Mesothelial cell of epicardium (in vitro differentiated cells): ENCODE measurements at regions not wholly inside any gene's neighbourhood (a gene's known extent, or its start where the extent isn't known, plus 50 kb on each side); places are given as distances from the start of the nearest gene placed in this dataset.

ENCODE experiments used
- DNase-seq, 2 experiments: peaks; one replicate each; pipeline ENCODE4 v3.0.0; 2021; ENCODE audit warnings: low spot score in 2 of 2; ENCODE audit not compliant: unreplicated experiment in 2 of 2
- H3K27ac Mint-ChIP-seq: 2 replicates; pipeline ENCODE4 v1.8.0; 2021; ENCODE audit warnings: mixed read lengths
- H3K27me3 Mint-ChIP-seq: 2 replicates; pipeline ENCODE4 v1.8.0; 2021; ENCODE audit warnings: low read depth, mixed read lengths
- H3K36me3 Mint-ChIP-seq: 2 replicates; pipeline ENCODE4 v1.8.0; 2021; ENCODE audit warnings: mixed read lengths
- H3K4me1 Mint-ChIP-seq: 2 replicates; pipeline ENCODE4 v1.8.0; 2021; ENCODE audit warnings: mixed read lengths
- H3K4me3 Mint-ChIP-seq: 2 replicates; pipeline ENCODE4 v1.8.0; 2021; ENCODE audit warnings: mild to moderate bottlenecking, moderate library complexity, mixed read lengths
- H3K9me3 Mint-ChIP-seq: 2 replicates; pipeline ENCODE4 v1.8.0; 2021; ENCODE audit warnings: mixed read lengths
- TF ChIP-seq, protein P1 (sequence below): fragments of 200-600 bp; sonication (generic); IDR thresholded peaks from one replicate; pipeline ENCODE4 v1.5.0; 2021; ENCODE audit warnings: antibody characterized with exemption; ENCODE audit not compliant: unreplicated experiment

DNA sequence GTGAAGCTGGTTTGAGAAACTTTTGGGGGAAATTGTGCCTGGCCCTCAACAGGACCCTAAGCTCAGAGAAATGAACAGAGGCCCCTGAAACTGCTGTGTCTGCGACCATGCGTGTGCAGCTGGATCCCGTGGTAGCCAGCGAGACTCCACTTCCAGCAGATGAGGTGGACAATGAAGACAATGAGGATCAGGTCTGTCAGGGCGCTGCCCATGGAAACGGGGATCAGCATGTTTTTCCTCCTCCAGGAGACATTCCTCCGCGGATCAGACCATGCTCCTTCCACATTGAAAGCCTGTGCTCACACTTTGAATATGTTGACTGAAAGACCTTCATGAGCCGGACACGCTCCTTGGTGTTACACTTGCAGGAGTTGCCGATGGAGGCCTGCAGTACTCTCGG lies 1439.8 kb upstream of the ALCAM start:
- Mint-ChIP-seq H3K36me3 (no peaks in the 10 kb centered on the region), H3K4me3 (no peak overlapping the region), H3K4me1 (peaks cover 10% of the 10 kb centered on the region), H3K27me3 (no peaks in the 10 kb centered on the region), H3K27ac (no peak overlapping the region), H3K9me3 (peaks cover 12% of the 10 kb centered on the region)
- DNase-seq, result no peak
- TF ChIP-seq, protein P1, sequence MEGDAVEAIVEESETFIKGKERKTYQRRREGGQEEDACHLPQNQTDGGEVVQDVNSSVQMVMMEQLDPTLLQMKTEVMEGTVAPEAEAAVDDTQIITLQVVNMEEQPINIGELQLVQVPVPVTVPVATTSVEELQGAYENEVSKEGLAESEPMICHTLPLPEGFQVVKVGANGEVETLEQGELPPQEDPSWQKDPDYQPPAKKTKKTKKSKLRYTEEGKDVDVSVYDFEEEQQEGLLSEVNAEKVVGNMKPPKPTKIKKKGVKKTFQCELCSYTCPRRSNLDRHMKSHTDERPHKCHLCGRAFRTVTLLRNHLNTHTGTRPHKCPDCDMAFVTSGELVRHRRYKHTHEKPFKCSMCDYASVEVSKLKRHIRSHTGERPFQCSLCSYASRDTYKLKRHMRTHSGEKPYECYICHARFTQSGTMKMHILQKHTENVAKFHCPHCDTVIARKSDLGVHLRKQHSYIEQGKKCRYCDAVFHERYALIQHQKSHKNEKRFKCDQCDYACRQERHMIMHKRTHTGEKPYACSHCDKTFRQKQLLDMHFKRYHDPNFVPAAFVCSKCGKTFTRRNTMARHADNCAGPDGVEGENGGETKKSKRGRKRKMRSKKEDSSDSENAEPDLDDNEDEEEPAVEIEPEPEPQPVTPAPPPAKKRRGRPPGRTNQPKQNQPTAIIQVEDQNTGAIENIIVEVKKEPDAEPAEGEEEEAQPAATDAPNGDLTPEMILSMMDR, result no peak

DNA sequence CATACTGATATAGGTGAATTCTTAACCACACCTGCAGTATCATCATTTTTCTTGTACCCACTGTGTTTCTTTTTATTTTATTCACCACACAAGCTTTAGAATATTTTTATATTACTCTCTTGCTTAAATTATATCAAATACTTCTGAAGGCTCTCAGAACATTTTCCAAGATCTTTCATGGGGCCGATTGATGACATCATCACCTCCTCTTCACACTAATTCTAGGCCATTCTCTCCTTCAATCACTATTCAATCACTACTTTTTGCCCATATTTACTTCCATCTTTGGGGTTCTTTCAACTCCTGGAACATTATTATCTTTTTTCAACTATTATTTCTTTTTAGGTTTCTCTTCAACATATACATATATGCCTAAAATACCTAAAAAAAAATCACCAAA lies 1438.8 kb upstream of the ALCAM start:
- TF ChIP-seq, protein P1, result no peak
- H3K36me3 Mint-ChIP-seq, result no peaks in the 10 kb centered on the region
- H3K27ac Mint-ChIP-seq, result no peak overlapping the region
- H3K9me3 Mint-ChIP-seq, result peaks cover 20% of the 10 kb centered on the region
- no peak overlapping the region for H3K4me3 Mint-ChIP-seq
- H3K27me3 Mint-ChIP-seq, result no peaks in the 10 kb centered on the region
- H3K4me1 Mint-ChIP-seq, result peaks cover 10% of the 10 kb centered on the region
- DNase-seq, result no peak

DNA sequence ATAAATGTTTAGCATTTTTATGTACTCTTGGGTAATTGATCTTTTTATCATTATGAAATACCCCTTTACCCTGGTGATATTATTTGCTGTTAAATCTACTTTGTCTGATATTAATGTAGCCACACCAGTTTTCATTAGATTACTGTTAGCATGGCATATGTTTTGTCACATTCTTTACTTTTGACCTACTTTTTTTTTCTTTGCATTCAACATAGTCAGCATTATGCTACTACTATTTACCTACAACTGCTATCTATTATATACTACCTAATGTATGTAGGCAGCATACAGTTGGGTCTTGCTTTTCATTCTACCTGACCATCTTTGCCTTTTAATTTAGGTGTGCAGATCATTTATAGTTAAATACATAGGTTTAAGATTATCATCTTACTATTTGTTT lies 1429.6 kb upstream of the ALCAM start:
- TF ChIP-seq, protein P1, result no peak
- DNase-seq, result no peak
- H3K36me3 Mint-ChIP-seq, result no peaks in the 10 kb centered on the region
- H3K27ac Mint-ChIP-seq, result no peak overlapping the region
- H3K9me3 Mint-ChIP-seq, result peaks cover 9% of the 10 kb centered on the region
- H3K27me3 Mint-ChIP-seq, result no peaks in the 10 kb centered on the region
- H3K4me3 Mint-ChIP-seq, result no peak overlapping the region
- H3K4me1 Mint-ChIP-seq, result no peaks in the 10 kb centered on the region

DNA sequence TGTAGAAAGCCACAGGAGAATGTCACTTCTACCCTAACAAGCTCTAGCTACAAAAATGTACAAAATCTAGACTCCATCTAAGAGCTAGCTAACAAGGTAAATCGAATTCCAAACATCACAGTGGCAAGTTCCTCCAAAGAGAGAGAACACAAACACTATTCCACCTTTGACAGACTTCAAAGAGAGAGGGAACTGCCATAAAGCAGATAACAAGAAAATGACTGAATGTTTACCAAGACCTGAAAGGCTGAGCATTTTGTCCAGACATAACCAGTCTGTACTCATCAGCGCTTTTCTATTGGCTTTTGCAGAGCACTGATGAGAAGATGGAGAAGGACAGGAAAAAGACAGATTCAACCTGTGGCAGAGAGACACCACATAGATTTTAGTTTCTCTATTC lies 1419.6 kb upstream of the ALCAM start:
- peaks cover 7% of the 10 kb centered on the region for H3K4me1 Mint-ChIP-seq
- no peaks in the 10 kb centered on the region for H3K36me3 Mint-ChIP-seq
- H3K27me3 Mint-ChIP-seq, result no peaks in the 10 kb centered on the region
- no peaks in the 10 kb centered on the region for H3K9me3 Mint-ChIP-seq
- TF ChIP-seq, protein P1, result no peak
- DNase-seq, result no peak
- no peak overlapping the region for H3K4me3 Mint-ChIP-seq
- H3K27ac Mint-ChIP-seq, result no peak overlapping the region

DNA sequence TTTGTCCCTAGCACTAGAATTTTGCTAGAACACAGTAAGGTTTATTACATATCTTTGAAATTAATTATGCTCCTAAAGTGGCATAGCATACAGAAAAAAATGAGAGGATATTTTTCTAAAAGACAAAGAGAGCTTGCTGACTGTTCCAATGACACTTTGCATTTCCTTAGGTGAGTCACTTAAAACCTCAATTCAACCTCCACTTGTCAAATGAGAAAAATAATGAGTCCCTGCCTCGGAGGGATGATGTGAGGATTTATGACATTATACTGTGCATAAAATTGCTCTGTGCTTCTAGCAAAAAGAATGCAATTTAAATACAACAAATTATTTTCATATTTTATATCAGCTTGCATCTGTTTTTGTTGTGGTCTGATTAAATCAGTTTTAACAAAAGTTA lies 1417.0 kb upstream of the ALCAM start:
- TF ChIP-seq, protein P1, result no peak
- H3K4me3 Mint-ChIP-seq, result no peak overlapping the region
- no peak for DNase-seq
- no peaks in the 10 kb centered on the region for H3K9me3 Mint-ChIP-seq
- H3K36me3 Mint-ChIP-seq, result no peaks in the 10 kb centered on the region
- H3K27me3 Mint-ChIP-seq, result no peaks in the 10 kb centered on the region
- no peak overlapping the region for H3K27ac Mint-ChIP-seq
- peaks cover 23% of the 10 kb centered on the region for H3K4me1 Mint-ChIP-seq

DNA sequence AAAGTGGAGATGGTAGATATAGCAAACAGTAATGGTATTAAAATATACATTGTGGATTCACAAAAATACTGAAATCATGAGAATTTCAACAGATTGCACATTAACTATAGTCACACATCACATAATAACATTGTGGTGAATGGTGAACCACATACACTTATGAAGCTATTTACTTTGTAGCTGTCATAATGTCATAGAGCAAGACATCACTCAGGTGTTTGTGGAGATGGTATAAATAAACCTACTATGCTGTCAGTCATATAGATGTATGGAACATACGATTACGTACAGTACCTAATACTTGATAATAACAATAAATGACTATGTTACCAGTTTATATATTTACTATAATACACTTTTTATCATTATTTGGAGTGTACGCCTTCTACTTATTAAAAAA lies 1416.0 kb upstream of the ALCAM start:
- no peak overlapping the region for H3K27ac Mint-ChIP-seq

More for the DNA sequence above, 1416.0 kb upstream of the ALCAM start:
- no peak for DNase-seq
- TF ChIP-seq, protein P1, result no peak
- Mint-ChIP-seq H3K36me3 (no peaks in the 10 kb centered on the region), H3K4me3 (no peak overlapping the region), H3K9me3 (no peaks in the 10 kb centered on the region), H3K4me1 (peaks cover 23% of the 10 kb centered on the region), H3K27me3 (no peaks in the 10 kb centered on the region)
